GM23248 (cell line): ENCODE measurements at regions not wholly inside any gene's neighbourhood (a gene's known extent, or its start where the extent isn't known, plus 50 kb on each side); places are given as distances from the start of the nearest gene placed in this dataset.

Experiments
- EZH2 ChIP-seq: fragments of 200-600 bp; sonication (generic); IDR thresholded peaks from 2 replicates; pipeline ENCODE4 v1.6.1; 2018; ENCODE audit warnings: antibody characterized with exemption, mild to moderate bottlenecking; ENCODE audit not compliant: insufficient read depth, poor library complexity, severe bottlenecking
- EZH2phosphoT487 ChIP-seq: fragments of 200-600 bp; sonication (generic); IDR thresholded peaks from 2 replicates; pipeline ENCODE4 v1.6.1; 2018; ENCODE audit warnings: antibody characterized with exemption, moderate library complexity, mild to moderate bottlenecking, low read depth; ENCODE audit not compliant: insufficient read depth

- no peak for TF ChIP-seq EZH2
- no peak for TF ChIP-seq EZH2phosphoT487
These were observed 180.9 kb upstream of the ZNF507 start for GRCh38 chr19:32164384-32164992.
